A549 (cell line): ENCODE measurements at regions not wholly inside any gene's neighbourhood (a gene's known extent, or its start where the extent isn't known, plus 50 kb on each side); places are given as distances from the start of the nearest gene placed in this dataset.

Experiments
- BHLHE40 ChIP-seq: IDR thresholded peaks from 2 replicates; pipeline ENCODE4 v1.6.1; 2012; ENCODE audit warnings: low read depth, low read length, inconsistent platforms
- FOXS1 ChIP-seq: fragments of 250-450 bp; sonication (Bioruptor Pico); IDR thresholded peaks from 2 replicates; pipeline ENCODE4 v1.5.0; 2020; ENCODE audit warnings: mild to moderate bottlenecking, moderate library complexity
- KDM1A ChIP-seq: fragments of 200-600 bp; sonication (generic); IDR thresholded peaks from 2 replicates; pipeline ENCODE4 v1.6.1; 2016; ENCODE audit warnings: low read depth, mild to moderate bottlenecking
- MAFK ChIP-seq: fragments of 450-650 bp; IDR thresholded peaks from 2 replicates; pipeline ENCODE4 v1.6.1; 2014; ENCODE audit not compliant: partially characterized antibody
- NFE2L2 ChIP-seq: fragments of 150-350 bp; conservative IDR thresholded peaks from 2 replicates; pipeline ENCODE4 v1.6.1; 2014; ENCODE audit warnings: low read length
- NPAS2 ChIP-seq: fragments of 250-450 bp; sonication (Bioruptor Pico); IDR thresholded peaks from 2 replicates; pipeline ENCODE4 v1.8.0; 2022; ENCODE audit warnings: mild to moderate bottlenecking, moderate library complexity, borderline replicate concordance
- POLR2A ChIP-seq: IDR thresholded peaks from 2 replicates; pipeline ENCODE4 v1.6.1; 2012; ENCODE audit warnings: mild to moderate bottlenecking, low read length
- RFX5 ChIP-seq: fragments of 450-650 bp; IDR thresholded peaks from 2 replicates; pipeline ENCODE4 v1.7.1; 2014; ENCODE audit warnings: antibody characterized with exemption, mild to moderate bottlenecking, moderate library complexity
- SMC3 ChIP-seq: fragments of >200 bp; sonication (Bioruptor Twin); formaldehyde crosslinking; IDR thresholded peaks from 3 replicates; pipeline ENCODE4 v1.6.1; 2018; ENCODE audit warnings: inconsistent platforms
- TF ChIP-seq, protein P1 (sequence below): fragments of >200 bp; sonication (Bioruptor Twin); formaldehyde crosslinking; IDR thresholded peaks from 3 replicates; pipeline ENCODE4 v1.5.1; 2016
- TF ChIP-seq, protein P2 (sequence below): IDR thresholded peaks from 2 replicates; pipeline ENCODE4 v1.6.1; 2012
- TF ChIP-seq, protein P3 (sequence below): fragments of 150-350 bp; IDR thresholded peaks from 2 replicates; pipeline ENCODE4 v1.6.1; 2014; ENCODE audit warnings: low read depth, mild to moderate bottlenecking, low read length

DNA sequence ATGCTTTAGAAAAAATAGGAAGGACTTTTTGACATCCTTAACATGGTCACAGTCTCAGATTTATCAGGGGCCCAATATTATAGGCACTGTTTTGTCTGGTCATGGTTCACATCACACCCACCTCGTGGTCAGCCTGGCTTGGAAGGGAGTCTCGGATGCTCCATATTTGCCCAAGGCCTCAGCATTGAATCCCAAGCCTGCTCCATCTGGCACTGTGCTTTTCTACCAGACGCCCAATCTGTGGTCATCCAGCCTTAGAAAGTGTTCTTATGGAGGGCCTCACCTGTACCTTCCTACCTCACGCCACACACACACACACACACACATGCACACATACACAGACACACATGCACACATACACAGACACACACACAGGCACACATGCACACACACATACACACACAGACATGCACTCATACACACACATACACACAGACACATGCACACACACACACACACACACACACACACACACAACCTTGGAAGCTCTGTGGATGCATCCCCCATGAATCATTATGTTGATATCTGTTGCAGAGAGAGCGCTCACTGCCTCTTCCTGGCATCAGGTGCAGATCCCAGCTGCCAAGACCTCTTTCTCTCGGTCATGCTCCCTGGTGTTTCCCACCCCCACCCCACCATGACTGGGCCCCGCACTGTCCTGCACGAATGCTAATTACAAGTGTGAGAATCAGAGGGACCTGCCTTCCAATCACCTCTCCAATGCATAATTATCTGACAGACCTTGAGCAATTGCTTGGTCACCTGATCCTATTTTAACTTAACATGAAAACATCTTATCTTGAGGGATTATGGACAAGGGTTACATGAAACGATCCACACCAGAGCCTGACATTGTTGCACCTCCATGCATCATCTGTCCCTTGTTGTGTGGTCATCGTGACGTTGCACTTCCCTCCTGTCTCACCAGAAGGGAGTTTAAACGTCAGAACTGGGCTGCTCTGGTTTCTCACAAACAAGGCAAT lies 122.7 kb upstream of the TMEM72 start:
- TF ChIP-seq, protein P1, sequence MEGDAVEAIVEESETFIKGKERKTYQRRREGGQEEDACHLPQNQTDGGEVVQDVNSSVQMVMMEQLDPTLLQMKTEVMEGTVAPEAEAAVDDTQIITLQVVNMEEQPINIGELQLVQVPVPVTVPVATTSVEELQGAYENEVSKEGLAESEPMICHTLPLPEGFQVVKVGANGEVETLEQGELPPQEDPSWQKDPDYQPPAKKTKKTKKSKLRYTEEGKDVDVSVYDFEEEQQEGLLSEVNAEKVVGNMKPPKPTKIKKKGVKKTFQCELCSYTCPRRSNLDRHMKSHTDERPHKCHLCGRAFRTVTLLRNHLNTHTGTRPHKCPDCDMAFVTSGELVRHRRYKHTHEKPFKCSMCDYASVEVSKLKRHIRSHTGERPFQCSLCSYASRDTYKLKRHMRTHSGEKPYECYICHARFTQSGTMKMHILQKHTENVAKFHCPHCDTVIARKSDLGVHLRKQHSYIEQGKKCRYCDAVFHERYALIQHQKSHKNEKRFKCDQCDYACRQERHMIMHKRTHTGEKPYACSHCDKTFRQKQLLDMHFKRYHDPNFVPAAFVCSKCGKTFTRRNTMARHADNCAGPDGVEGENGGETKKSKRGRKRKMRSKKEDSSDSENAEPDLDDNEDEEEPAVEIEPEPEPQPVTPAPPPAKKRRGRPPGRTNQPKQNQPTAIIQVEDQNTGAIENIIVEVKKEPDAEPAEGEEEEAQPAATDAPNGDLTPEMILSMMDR = no peak
- TF ChIP-seq, protein P2, sequence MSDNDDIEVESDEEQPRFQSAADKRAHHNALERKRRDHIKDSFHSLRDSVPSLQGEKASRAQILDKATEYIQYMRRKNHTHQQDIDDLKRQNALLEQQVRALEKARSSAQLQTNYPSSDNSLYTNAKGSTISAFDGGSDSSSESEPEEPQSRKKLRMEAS = no peak
- TF ChIP-seq KDM1A (no peak), BHLHE40 (no peak), FOXS1 (CRISPR knock-in tag) (no peak), NFE2L2 (no peak), MAFK (no peak), NPAS2 (CRISPR knock-in tag) (no peak), SMC3 (no peak), POLR2A (no peak), RFX5 (no peak)
- TF ChIP-seq, protein P3, sequence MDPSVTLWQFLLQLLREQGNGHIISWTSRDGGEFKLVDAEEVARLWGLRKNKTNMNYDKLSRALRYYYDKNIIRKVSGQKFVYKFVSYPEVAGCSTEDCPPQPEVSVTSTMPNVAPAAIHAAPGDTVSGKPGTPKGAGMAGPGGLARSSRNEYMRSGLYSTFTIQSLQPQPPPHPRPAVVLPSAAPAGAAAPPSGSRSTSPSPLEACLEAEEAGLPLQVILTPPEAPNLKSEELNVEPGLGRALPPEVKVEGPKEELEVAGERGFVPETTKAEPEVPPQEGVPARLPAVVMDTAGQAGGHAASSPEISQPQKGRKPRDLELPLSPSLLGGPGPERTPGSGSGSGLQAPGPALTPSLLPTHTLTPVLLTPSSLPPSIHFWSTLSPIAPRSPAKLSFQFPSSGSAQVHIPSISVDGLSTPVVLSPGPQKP = no peak
